IPS-20b (cell line): ENCODE measurements at regions not wholly inside any gene's neighbourhood (a gene's known extent, or its start where the extent isn't known, plus 50 kb on each side); places are given as distances from the start of the nearest gene placed in this dataset.

Experiments used
- H3K27ac ChIP-seq: one replicate; pipeline ENCODE4 v1.5.1; 2013; ENCODE audit warnings: low read length
- H3K27me3 ChIP-seq: 2 replicates; pipeline ENCODE4 v1.6.1; 2013; ENCODE audit warnings: mild to moderate bottlenecking, low read length, inconsistent platforms; ENCODE audit not compliant: insufficient read depth
- H3K36me3 ChIP-seq: 2 replicates; pipeline ENCODE4 v1.6.1; 2013; ENCODE audit warnings: low read depth, mild to moderate bottlenecking, inconsistent platforms, low read length, moderate library complexity; ENCODE audit not compliant: insufficient read depth
- H3K4me1 ChIP-seq: 2 replicates; pipeline ENCODE4 v1.6.1; 2013; ENCODE audit warnings: mild to moderate bottlenecking, control low read depth, inconsistent platforms, low read length, moderate library complexity; ENCODE audit not compliant: insufficient read depth
- H3K4me3 ChIP-seq: 2 replicates; pipeline ENCODE4 v1.5.1; 2013; ENCODE audit warnings: mild to moderate bottlenecking, low read length, inconsistent platforms
- H3K9ac ChIP-seq: 2 replicates; pipeline ENCODE4 v1.6.1; 2013; ENCODE audit warnings: low read depth, mild to moderate bottlenecking, inconsistent platforms, low read length, moderate library complexity
- H3K9me3 ChIP-seq: 2 replicates; pipeline ENCODE4 v1.6.1; 2013; ENCODE audit warnings: mild to moderate bottlenecking, low read depth, low read length, inconsistent platforms; ENCODE audit not compliant: insufficient read depth

GRCh38 chr7:22581099-22581498 lies 81.1 kb upstream of the STEAP1B start:
- Histone ChIP-seq H3K9me3 (no peaks in the 10 kb centered on the region), H3K4me3 (no peak overlapping the region), H3K9ac (no peak overlapping the region), H3K36me3 (no peaks in the 10 kb centered on the region), H3K27me3 (no peaks in the 10 kb centered on the region), H3K4me1 (peaks cover 7% of the 10 kb centered on the region; the same call in 1 of the 2 replicates), H3K27ac (no peak overlapping the region)

GRCh38 chr7:22579961-22580360 lies 80.0 kb upstream of the STEAP1B start:
- no peaks in the 10 kb centered on the region for H3K27me3 ChIP-seq
- H3K36me3 ChIP-seq, result no peaks in the 10 kb centered on the region
- no peak overlapping the region for H3K27ac ChIP-seq
- H3K4me1 ChIP-seq, result peaks cover 7% of the 10 kb centered on the region; the same call in 1 of the 2 replicates
- H3K9me3 ChIP-seq, result no peaks in the 10 kb centered on the region
- H3K4me3 ChIP-seq, result no peak overlapping the region
- H3K9ac ChIP-seq, result no peak overlapping the region

- no peak overlapping the region for H3K4me3 ChIP-seq
- H3K9ac ChIP-seq, result no peak overlapping the region
- H3K4me1 ChIP-seq, result no peaks in the 10 kb centered on the region
- no peaks in the 10 kb centered on the region for H3K9me3 ChIP-seq
- no peaks in the 10 kb centered on the region for H3K36me3 ChIP-seq
- no peak overlapping the region for H3K27ac ChIP-seq
- H3K27me3 ChIP-seq, result no peaks in the 10 kb centered on the region
Measured at GRCh38 chr7:22578007-22578733, 78.2 kb upstream of the STEAP1B start.

- no peak overlapping the region for H3K9ac ChIP-seq
- no peak overlapping the region for H3K4me3 ChIP-seq
- H3K4me1 ChIP-seq, result no peaks in the 10 kb centered on the region
- H3K27me3 ChIP-seq, result no peaks in the 10 kb centered on the region
- H3K36me3 ChIP-seq, result no peaks in the 10 kb centered on the region
- no peaks in the 10 kb centered on the region for H3K9me3 ChIP-seq
- no peak overlapping the region for H3K27ac ChIP-seq
Measured at GRCh38 chr7:22577470-22578001, 77.5 kb upstream of the STEAP1B start.

GRCh38 chr7:22576612-22577469 lies 76.9 kb upstream of the STEAP1B start:
- Histone ChIP-seq H3K9ac (no peak overlapping the region), H3K27ac (no peak overlapping the region)

GRCh38 chr7:22574754-22575520 lies 74.9 kb upstream of the STEAP1B start:
- no peaks in the 10 kb centered on the region for H3K36me3 ChIP-seq
- no peaks in the 10 kb centered on the region for H3K27me3 ChIP-seq
- no peak overlapping the region for H3K9ac ChIP-seq
- H3K4me1 ChIP-seq, result no peaks in the 10 kb centered on the region
- H3K4me3 ChIP-seq, result no peak overlapping the region
- no peaks in the 10 kb centered on the region for H3K9me3 ChIP-seq
- no peak overlapping the region for H3K27ac ChIP-seq

More at GRCh38 chr7:22576612-22577469, 76.9 kb upstream of the STEAP1B start:
- H3K36me3 ChIP-seq, result no peaks in the 10 kb centered on the region
- no peak overlapping the region for H3K4me3 ChIP-seq
- no peaks in the 10 kb centered on the region for H3K9me3 ChIP-seq
- no peaks in the 10 kb centered on the region for H3K27me3 ChIP-seq
- H3K4me1 ChIP-seq, result no peaks in the 10 kb centered on the region

- no peaks in the 10 kb centered on the region for H3K27me3 ChIP-seq
- H3K27ac ChIP-seq, result no peak overlapping the region
Measured at GRCh38 chr7:22572937-22573336, 72.9 kb upstream of the STEAP1B start.

GRCh38 chr7:22572292-22572691 lies 72.3 kb upstream of the STEAP1B start:
- no peaks in the 10 kb centered on the region for H3K36me3 ChIP-seq

More at GRCh38 chr7:22572937-22573336, 72.9 kb upstream of the STEAP1B start:
- Histone ChIP-seq H3K4me1 (no peaks in the 10 kb centered on the region), H3K4me3 (no peak overlapping the region), H3K36me3 (no peaks in the 10 kb centered on the region), H3K9me3 (no peaks in the 10 kb centered on the region), H3K9ac (no peak overlapping the region)

GRCh38 chr7:22571766-22572165 lies 71.8 kb upstream of the STEAP1B start:
- Histone ChIP-seq H3K9ac (no peak overlapping the region), H3K9me3 (no peaks in the 10 kb centered on the region), H3K27me3 (no peaks in the 10 kb centered on the region), H3K27ac (no peak overlapping the region), H3K4me3 (no peak overlapping the region), H3K36me3 (no peaks in the 10 kb centered on the region), H3K4me1 (no peaks in the 10 kb centered on the region)

More at GRCh38 chr7:22572292-22572691, 72.3 kb upstream of the STEAP1B start:
- Histone ChIP-seq H3K9ac (no peak overlapping the region), H3K9me3 (no peaks in the 10 kb centered on the region), H3K27ac (no peak overlapping the region), H3K4me1 (no peaks in the 10 kb centered on the region), H3K4me3 (no peak overlapping the region), H3K27me3 (no peaks in the 10 kb centered on the region)

GRCh38 chr7:22569586-22570321 lies 69.8 kb upstream of the STEAP1B start:
- Histone ChIP-seq H3K27ac (no peak overlapping the region), H3K9ac (no peak overlapping the region), H3K4me3 (no peak overlapping the region), H3K36me3 (no peaks in the 10 kb centered on the region), H3K27me3 (no peaks in the 10 kb centered on the region), H3K9me3 (no peaks in the 10 kb centered on the region), H3K4me1 (peaks cover 9% of the 10 kb centered on the region)

GRCh38 chr7:22566592-22566991 lies 66.6 kb upstream of the STEAP1B start:
- H3K36me3 ChIP-seq, result no peaks in the 10 kb centered on the region
- H3K9me3 ChIP-seq, result no peaks in the 10 kb centered on the region
- no peak overlapping the region for H3K9ac ChIP-seq
- H3K4me1 ChIP-seq, result peaks cover 37% of the 10 kb centered on the region
- no peak overlapping the region for H3K4me3 ChIP-seq
- no peak overlapping the region for H3K27ac ChIP-seq
- H3K27me3 ChIP-seq, result no peaks in the 10 kb centered on the region
